Vagina (tissue), 2 donors: ENCODE measurements at regions not wholly inside any gene's neighbourhood (a gene's known extent, or its start where the extent isn't known, plus 50 kb on each side); places are given as distances from the start of the nearest gene placed in this dataset.

Source experiments
- POLR2A ChIP-seq, 2 donors: fragments of 450-650 bp; IDR thresholded peaks; one replicate each; pipeline ENCODE4 v1.6.1; 2017; ENCODE audit warnings: antibody characterized with exemption in 2 of 2, mild to moderate bottlenecking in 2 of 2, moderate library complexity in 2 of 2
- POLR2AphosphoS5 ChIP-seq, 2 donors: sonication (generic); formaldehyde crosslinking; IDR thresholded peaks; one replicate each; pipeline ENCODE4 v1.9.0; 2017; ENCODE audit warnings: antibody characterized with exemption in 2 of 2, mild to moderate bottlenecking in 2 of 2, low read depth in 1 of 2; ENCODE audit not compliant: insufficient read depth in 1 of 2
- TF ChIP-seq, protein P1 (sequence below), 3 experiments: fragments of 450-650 bp in 2 of 3; fragments of 200-600 bp in 1 of 3; sonication (generic) in 1 of 3; IDR thresholded peaks; one replicate each; pipeline ENCODE4 v1.5.1; 2017 to 2019; ENCODE audit warnings: antibody characterized with exemption in 3 of 3, mild to moderate bottlenecking in 2 of 3, moderate library complexity in 2 of 3

DNA sequence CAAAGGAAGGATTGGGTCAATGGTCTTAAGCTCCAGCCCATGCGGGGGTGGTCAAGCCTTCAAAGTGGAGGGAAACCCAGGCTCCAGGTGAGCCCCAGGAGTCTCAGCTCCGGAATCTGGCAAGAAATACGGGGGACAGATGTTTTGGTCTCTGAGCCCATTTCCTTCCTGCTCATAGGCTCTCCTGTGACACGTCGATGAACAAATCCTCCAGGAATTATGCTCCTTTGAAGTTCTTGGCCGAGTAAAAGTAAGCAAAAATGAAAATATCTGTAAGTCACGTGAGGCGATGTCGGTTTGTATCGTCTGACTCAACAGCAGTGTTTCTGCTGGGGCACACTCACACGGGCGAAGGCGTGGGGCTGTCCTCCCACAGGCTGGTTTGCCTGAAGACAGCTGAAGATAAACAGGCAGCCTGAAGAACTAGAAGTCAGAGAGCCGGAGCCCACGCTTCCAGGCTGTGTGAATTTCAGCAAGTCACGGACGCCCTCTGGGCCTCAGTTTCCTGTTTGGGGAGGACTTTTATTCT, 52.6 kb upstream of the SMNDC1 start:
- TF ChIP-seq, protein P1, sequence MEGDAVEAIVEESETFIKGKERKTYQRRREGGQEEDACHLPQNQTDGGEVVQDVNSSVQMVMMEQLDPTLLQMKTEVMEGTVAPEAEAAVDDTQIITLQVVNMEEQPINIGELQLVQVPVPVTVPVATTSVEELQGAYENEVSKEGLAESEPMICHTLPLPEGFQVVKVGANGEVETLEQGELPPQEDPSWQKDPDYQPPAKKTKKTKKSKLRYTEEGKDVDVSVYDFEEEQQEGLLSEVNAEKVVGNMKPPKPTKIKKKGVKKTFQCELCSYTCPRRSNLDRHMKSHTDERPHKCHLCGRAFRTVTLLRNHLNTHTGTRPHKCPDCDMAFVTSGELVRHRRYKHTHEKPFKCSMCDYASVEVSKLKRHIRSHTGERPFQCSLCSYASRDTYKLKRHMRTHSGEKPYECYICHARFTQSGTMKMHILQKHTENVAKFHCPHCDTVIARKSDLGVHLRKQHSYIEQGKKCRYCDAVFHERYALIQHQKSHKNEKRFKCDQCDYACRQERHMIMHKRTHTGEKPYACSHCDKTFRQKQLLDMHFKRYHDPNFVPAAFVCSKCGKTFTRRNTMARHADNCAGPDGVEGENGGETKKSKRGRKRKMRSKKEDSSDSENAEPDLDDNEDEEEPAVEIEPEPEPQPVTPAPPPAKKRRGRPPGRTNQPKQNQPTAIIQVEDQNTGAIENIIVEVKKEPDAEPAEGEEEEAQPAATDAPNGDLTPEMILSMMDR (IDR thresholded peaks at IDR 0.05): no peak
- no peak for TF ChIP-seq POLR2A (IDR thresholded peaks at IDR 0.05)
- no peak for TF ChIP-seq POLR2AphosphoS5 (IDR thresholded peaks at IDR 0.05; ENCODE audit: insufficient read depth in 1 of 2, low read depth in 1 of 2)
